Breast epithelium (tissue), 3 donors: ENCODE measurements at regions not wholly inside any gene's neighbourhood (a gene's known extent, or its start where the extent isn't known, plus 50 kb on each side); places are given as distances from the start of the nearest gene placed in this dataset.

Source experiments
- POLR2A ChIP-seq: fragments of 450-650 bp; IDR thresholded peaks from one replicate; pipeline ENCODE4 v1.6.1; 2016; ENCODE audit warnings: antibody characterized with exemption, mild to moderate bottlenecking, moderate library complexity
- POLR2AphosphoS5 ChIP-seq, 3 donors: sonication (generic); formaldehyde crosslinking; IDR thresholded peaks; one replicate each; pipeline ENCODE4 v1.6.1; 2017; ENCODE audit warnings: antibody characterized with exemption in 3 of 3
- TF ChIP-seq, protein P1 (sequence below), 3 donors: fragments of 450-650 bp; IDR thresholded peaks; one replicate each; pipeline ENCODE4 v1.5.1; 2016 to 2017; ENCODE audit warnings: antibody characterized with exemption in 3 of 3, mild to moderate bottlenecking in 3 of 3, moderate library complexity in 3 of 3

DNA sequence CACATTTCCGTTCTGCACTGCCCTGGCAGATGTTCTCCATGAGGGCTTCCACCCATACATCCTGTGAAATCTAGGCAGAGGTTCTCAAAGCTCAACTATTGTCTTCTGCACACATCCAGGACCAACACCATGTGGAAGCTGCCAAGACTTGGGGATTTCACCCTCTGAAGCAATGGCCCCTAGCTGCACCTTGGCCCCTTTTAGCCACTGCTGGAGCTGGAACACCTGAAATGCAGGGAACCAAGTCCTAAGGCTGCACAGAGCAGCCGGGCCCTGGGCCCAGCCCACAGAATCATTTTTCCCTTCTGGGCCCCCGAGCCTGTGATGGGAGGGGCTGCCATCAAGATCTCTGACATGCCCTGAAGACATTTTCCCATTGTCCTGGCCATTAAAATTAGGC, 228.7 kb downstream of the ANXA1 start:
- TF ChIP-seq, protein P1, sequence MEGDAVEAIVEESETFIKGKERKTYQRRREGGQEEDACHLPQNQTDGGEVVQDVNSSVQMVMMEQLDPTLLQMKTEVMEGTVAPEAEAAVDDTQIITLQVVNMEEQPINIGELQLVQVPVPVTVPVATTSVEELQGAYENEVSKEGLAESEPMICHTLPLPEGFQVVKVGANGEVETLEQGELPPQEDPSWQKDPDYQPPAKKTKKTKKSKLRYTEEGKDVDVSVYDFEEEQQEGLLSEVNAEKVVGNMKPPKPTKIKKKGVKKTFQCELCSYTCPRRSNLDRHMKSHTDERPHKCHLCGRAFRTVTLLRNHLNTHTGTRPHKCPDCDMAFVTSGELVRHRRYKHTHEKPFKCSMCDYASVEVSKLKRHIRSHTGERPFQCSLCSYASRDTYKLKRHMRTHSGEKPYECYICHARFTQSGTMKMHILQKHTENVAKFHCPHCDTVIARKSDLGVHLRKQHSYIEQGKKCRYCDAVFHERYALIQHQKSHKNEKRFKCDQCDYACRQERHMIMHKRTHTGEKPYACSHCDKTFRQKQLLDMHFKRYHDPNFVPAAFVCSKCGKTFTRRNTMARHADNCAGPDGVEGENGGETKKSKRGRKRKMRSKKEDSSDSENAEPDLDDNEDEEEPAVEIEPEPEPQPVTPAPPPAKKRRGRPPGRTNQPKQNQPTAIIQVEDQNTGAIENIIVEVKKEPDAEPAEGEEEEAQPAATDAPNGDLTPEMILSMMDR (IDR thresholded peaks at IDR 0.05), result no peak
- no peak for TF ChIP-seq POLR2A
- TF ChIP-seq POLR2AphosphoS5 (IDR thresholded peaks at IDR 0.05), result no peak
